ENCODE measurements at regions not wholly inside any gene's neighbourhood (a gene's known extent, or its start where the extent isn't known, plus 50 kb on each side); places are given as distances from the start of the nearest gene placed in this dataset.

DNA sequence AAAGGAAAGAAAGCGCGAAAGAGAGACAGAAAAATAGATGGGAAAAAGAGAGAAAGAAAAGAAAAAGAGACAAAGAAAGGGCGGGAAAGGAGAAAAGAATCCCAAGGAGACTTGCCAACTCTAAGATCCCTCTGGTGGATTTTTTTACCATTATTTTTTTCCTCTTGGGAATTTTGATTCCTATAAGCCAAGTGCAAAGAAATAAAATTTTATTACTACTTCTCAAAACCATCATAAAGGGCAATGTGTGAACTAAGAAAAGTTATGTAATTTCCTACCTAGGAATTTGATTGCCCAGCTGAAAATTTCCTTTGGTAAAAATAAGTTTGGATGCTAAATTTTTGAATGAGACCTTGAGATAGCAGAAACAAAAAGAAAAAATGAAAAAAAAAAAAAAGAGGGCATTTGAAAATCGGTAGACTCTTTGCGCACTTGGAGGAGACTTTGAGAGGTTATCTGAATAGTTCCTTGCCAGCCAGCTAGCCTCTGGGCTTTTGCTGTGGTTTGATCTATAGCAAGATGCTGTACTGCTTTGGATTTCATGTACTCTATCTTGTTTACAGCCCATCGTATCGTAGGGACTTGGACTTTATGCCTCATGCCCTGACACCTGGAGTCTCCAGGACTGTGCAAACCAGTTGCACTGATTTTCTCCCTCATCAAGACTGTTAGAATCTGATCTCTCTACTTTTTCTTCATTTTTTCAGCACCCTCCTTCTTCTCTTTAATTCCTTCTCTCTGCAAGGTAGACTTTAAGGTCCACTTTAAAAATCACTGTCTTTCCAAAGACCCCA lies 535.4 kb upstream of the MKI67 start:
- Histone ChIP-seq H3K9me3 (ENCODE audit: control insufficient read depth, insufficient read depth, low read depth, low read length) (peaks cover 4% of the 10 kb centered on the region; the same call in 1 of the 2 replicates), H3K36me3 (ENCODE audit: control insufficient read depth, insufficient read depth, low read length) (no peaks in the 10 kb centered on the region), H3K4me3 (ENCODE audit: low read depth, low read length) (no peak overlapping the region), H3K4me1 (ENCODE audit: control insufficient read depth, insufficient read depth, low read length) (0 out of 2 replicates have a peak, but pooled peaks cover 2% of the 10 kb centered on the region), H3K9ac (ENCODE audit: low read length) (no peak overlapping the region), H3K27ac (ENCODE audit: low read depth, low read length) (no peak overlapping the region), H3K27me3 (ENCODE audit: control insufficient read depth, insufficient read depth, low read length) (no peaks in the 10 kb centered on the region)

DNA sequence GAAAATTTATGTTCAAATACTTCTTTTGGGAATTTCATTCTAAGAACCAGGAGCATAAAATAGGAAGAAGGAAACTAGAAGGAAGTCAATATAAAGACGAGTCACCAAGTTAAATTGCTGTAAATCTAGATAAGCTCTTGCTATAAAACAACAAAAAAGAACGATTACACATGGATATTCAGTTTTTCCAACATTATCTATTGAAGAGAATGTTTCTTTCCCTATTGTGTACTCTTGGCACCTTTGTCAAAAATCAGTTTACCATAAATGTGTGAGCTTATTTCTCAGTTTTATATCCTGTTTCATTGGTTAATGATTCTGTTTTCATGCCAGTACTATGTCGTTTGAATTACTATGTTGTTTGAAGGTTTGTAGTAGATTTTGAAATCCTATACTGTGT lies 536.3 kb upstream of the MKI67 start:
- H3K9ac ChIP-seq (ENCODE audit: low read length): no peak overlapping the region
- peaks cover 4% of the 10 kb centered on the region; the same call in 1 of the 2 replicates for H3K9me3 ChIP-seq (ENCODE audit: control insufficient read depth, insufficient read depth, low read depth, low read length)
- no peak overlapping the region for H3K4me3 ChIP-seq (ENCODE audit: low read depth, low read length)
- H3K36me3 ChIP-seq (ENCODE audit: control insufficient read depth, insufficient read depth, low read length): no peaks in the 10 kb centered on the region
- H3K4me1 ChIP-seq (ENCODE audit: control insufficient read depth, insufficient read depth, low read length): 0 out of 2 replicates have a peak, but pooled peaks cover 2% of the 10 kb centered on the region
- H3K27ac ChIP-seq (ENCODE audit: low read depth, low read length): no peak overlapping the region
- no peaks in the 10 kb centered on the region for H3K27me3 ChIP-seq (ENCODE audit: control insufficient read depth, insufficient read depth, low read length)

DNA sequence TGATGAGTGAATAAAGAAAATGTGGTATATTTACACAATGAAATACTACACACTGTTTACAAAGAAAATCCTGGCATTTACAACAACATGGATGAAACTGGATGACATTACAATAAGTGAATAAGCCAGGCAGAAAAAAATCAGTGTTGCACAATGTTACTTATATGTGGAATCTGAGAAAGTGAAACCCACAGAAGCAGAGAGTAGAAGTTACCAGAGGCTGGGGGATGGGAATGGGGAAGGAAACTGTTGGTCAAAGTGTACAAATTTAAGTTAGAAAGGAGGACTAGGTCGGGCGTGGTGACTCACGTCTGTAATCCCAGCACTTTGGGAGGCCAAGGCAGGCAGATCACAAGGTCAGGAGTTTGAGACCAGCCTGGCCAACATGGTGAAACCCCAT lies 538.5 kb upstream of the MKI67 start:
- no peak overlapping the region for H3K27ac ChIP-seq (ENCODE audit: low read depth, low read length)
- H3K27me3 ChIP-seq (ENCODE audit: control insufficient read depth, insufficient read depth, low read length): no peaks in the 10 kb centered on the region
- no peak overlapping the region for H3K4me3 ChIP-seq (ENCODE audit: low read depth, low read length)
- H3K4me1 ChIP-seq (ENCODE audit: control insufficient read depth, insufficient read depth, low read length): no peaks in the 10 kb centered on the region
- H3K9me3 ChIP-seq (ENCODE audit: control insufficient read depth, insufficient read depth, low read depth, low read length): peaks cover 4% of the 10 kb centered on the region; the same call in 1 of the 2 replicates
- no peaks in the 10 kb centered on the region for H3K36me3 ChIP-seq (ENCODE audit: control insufficient read depth, insufficient read depth, low read length)
- no peak overlapping the region for H3K9ac ChIP-seq (ENCODE audit: low read length)

DNA sequence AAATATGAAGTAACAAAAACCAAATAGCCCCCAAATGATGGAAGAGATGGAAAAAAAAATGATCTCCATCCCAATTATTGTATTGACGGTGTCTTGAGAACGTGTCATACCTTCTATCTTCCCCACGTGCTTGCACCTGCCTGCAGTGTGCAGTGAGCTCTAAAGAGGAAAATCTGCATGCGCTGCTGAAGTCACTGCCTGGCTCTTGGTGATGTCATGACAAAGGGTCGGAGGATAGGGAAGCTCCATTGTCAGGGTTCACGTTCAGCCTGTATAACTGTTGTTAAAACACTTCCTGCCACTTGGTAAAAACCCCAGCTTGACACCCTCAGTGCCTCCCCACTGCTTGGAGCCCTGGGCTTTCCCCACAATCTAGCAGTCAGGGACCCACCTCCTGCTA lies 549.2 kb upstream of the MKI67 start:
- Histone ChIP-seq H3K9ac (ENCODE audit: low read length) (no peak overlapping the region), H3K36me3 (ENCODE audit: control insufficient read depth, insufficient read depth, low read length) (no peaks in the 10 kb centered on the region), H3K9me3 (ENCODE audit: control insufficient read depth, insufficient read depth, low read depth, low read length) (no peaks in the 10 kb centered on the region), H3K4me3 (ENCODE audit: low read depth, low read length) (no peak overlapping the region), H3K27me3 (ENCODE audit: control insufficient read depth, insufficient read depth, low read length) (no peaks in the 10 kb centered on the region), H3K27ac (ENCODE audit: low read depth, low read length) (no peak overlapping the region), H3K4me1 (ENCODE audit: control insufficient read depth, insufficient read depth, low read length) (peaks cover 3% of the 10 kb centered on the region; the same call in 1 of the 2 replicates)

DNA sequence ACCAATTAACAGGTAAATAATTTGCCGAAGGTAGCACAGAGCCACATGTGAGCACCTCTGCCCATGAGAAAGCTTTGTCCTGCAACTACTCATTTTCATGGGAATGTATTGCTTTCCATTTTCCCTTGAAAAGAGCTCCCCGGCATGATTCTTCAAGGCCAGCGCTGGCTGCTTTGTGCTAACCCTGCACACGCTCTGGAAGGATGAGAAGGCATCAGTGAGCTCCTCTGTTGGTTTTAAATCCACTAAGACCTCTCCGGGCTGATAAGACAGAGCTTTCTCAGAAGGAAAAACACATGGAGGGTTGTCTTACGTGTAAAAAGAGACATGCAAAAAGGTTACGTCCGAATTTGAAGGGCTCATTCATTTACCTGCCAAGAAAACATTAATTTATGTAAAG lies 553.9 kb upstream of the MKI67 start:
- no peaks in the 10 kb centered on the region for H3K9me3 ChIP-seq (ENCODE audit: control insufficient read depth, insufficient read depth, low read depth, low read length)
- H3K4me1 ChIP-seq (ENCODE audit: control insufficient read depth, insufficient read depth, low read length): peaks cover 5% of the 10 kb centered on the region; the same call in 1 of the 2 replicates
- no peak overlapping the region for H3K9ac ChIP-seq (ENCODE audit: low read length)
- no peak overlapping the region for H3K27ac ChIP-seq (ENCODE audit: low read depth, low read length)
- H3K36me3 ChIP-seq (ENCODE audit: control insufficient read depth, insufficient read depth, low read length): no peaks in the 10 kb centered on the region
- no peaks in the 10 kb centered on the region for H3K27me3 ChIP-seq (ENCODE audit: control insufficient read depth, insufficient read depth, low read length)
- H3K4me3 ChIP-seq (ENCODE audit: low read depth, low read length): no peak overlapping the region

DNA sequence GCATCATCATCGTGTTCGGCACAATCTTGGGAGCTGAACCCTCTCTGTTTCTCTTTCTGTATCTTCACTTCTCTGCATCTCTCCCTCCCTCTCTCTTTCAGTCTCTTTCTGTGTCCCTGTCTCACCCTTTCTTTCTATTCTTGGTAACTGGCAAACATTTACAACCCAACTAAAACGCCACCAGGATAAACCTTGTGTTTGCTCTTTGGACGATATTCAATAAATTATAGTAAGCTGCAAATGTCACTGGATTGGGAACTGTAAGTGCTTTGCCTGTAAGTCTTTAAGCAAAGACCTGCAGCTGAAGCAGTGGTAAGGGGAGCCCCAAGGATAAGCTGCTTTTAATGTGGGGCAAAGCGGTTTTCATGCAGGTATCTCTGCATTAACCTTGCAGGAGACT lies 558.0 kb upstream of the MKI67 start:
- Histone ChIP-seq H3K4me3 (ENCODE audit: low read depth, low read length) (no peak overlapping the region), H3K27me3 (ENCODE audit: control insufficient read depth, insufficient read depth, low read length) (no peaks in the 10 kb centered on the region)

DNA sequence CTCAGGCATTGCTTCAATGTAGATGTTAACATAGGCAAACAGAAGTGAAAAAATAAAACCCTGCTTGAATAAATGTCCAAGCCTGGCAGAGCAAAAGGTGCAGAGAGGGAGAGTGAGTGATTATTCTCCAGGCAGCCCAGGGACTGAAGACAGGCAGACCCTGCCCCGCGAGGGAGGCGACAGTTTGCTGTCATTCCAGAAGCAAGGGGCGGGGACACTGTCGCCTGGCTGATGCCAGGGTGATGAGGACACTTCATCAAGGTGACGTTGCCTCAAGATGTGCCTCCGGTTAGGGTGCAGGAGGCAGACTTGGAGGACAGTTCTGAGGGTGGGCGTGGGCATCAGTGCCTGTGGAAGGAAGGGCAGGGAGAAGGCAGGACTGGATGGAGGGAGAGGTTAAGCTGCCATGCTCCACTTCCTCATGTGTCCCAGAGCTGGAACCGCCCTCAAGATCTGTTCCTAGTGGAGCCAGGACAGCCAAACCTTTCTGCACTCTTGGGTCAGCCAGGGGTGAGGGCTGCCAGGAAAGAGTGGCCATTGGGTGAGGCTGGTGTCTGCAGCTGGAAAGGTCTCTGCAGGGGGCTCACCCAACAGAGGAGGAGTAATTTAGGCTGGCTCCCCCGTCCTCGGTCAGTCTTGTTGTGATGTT lies 560.5 kb upstream of the MKI67 start:
- Histone ChIP-seq H3K9me3 (ENCODE audit: control insufficient read depth, insufficient read depth, low read depth, low read length) (no peaks in the 10 kb centered on the region), H3K36me3 (ENCODE audit: control insufficient read depth, insufficient read depth, low read length) (no peaks in the 10 kb centered on the region), H3K27me3 (ENCODE audit: control insufficient read depth, insufficient read depth, low read length) (no peaks in the 10 kb centered on the region), H3K4me3 (ENCODE audit: low read depth, low read length) (no peak overlapping the region), H3K9ac (ENCODE audit: low read length) (no peak overlapping the region), H3K27ac (ENCODE audit: low read depth, low read length) (no peak overlapping the region), H3K4me1 (ENCODE audit: control insufficient read depth, insufficient read depth, low read length) (0 out of 2 replicates have a peak, but pooled peaks cover 11% of the 10 kb centered on the region)

More for the DNA sequence above, 558.0 kb upstream of the MKI67 start:
- no peak overlapping the region for H3K27ac ChIP-seq (ENCODE audit: low read depth, low read length)
- H3K36me3 ChIP-seq (ENCODE audit: control insufficient read depth, insufficient read depth, low read length): no peaks in the 10 kb centered on the region
- H3K9ac ChIP-seq (ENCODE audit: low read length): no peak overlapping the region
- H3K4me1 ChIP-seq (ENCODE audit: control insufficient read depth, insufficient read depth, low read length): peaks cover 11% of the 10 kb centered on the region; the same call in 1 of the 2 replicates
- no peaks in the 10 kb centered on the region for H3K9me3 ChIP-seq (ENCODE audit: control insufficient read depth, insufficient read depth, low read depth, low read length)

DNA sequence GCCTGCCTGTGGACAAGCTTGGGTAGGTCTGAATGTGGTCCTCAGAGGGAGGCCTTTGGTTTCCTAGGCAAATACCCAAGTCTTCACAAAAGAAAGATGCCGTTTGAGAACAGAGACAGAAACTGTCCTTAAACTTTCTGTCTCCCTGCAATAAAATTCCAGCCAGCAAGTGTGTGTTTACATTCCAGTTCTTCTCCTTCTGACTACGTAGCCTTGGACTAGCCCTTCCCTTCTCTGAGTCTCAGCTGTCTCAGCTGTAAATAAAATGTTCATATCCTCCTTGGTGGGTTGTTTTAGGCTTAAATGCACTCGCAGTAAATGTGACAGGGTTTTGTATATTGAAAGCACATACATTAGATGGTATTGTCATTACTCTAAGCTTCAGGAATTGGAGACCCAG lies 561.2 kb upstream of the MKI67 start:
- Histone ChIP-seq H3K27ac (ENCODE audit: low read depth, low read length) (no peak overlapping the region), H3K4me3 (ENCODE audit: low read depth, low read length) (no peak overlapping the region), H3K27me3 (ENCODE audit: control insufficient read depth, insufficient read depth, low read length) (no peaks in the 10 kb centered on the region), H3K36me3 (ENCODE audit: control insufficient read depth, insufficient read depth, low read length) (no peaks in the 10 kb centered on the region), H3K4me1 (ENCODE audit: control insufficient read depth, insufficient read depth, low read length) (0 out of 2 replicates have a peak, but pooled peaks cover 11% of the 10 kb centered on the region), H3K9me3 (ENCODE audit: control insufficient read depth, insufficient read depth, low read depth, low read length) (no peaks in the 10 kb centered on the region), H3K9ac (ENCODE audit: low read length) (no peak overlapping the region)

DNA sequence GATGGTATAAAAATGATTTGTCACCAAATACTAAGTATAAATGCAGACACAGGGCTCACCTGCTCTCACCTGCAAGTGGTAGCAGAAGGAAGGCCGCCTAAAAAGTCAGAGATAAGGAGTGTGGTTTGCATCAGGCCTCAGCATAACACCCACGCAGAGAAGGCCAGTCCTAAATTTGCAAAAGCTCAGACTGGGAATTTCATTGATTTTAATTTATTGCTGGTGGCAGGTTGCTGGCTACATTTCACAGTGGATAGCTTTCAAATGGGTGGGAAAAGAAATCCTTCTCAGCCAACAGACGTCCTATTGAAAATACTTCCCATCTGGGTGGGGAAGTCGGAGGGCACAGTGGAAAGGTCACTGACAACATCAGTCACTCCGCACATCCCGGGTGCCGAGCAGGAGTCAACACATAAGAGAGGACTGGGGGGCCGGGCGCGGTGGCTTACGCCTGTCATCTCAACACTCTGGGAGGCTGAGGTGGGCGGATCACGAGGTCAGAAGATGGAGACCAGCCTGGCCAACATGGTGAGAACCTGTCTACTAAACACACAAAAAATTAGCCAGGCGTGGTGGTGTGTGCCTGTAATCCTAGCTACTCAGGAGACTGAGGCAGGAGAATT lies 561.8 kb upstream of the MKI67 start:
- Histone ChIP-seq H3K4me3 (ENCODE audit: low read depth, low read length) (no peak overlapping the region), H3K9me3 (ENCODE audit: control insufficient read depth, insufficient read depth, low read depth, low read length) (no peaks in the 10 kb centered on the region), H3K27ac (ENCODE audit: low read depth, low read length) (no peak overlapping the region), H3K36me3 (ENCODE audit: control insufficient read depth, insufficient read depth, low read length) (no peaks in the 10 kb centered on the region), H3K4me1 (ENCODE audit: control insufficient read depth, insufficient read depth, low read length) (0 out of 2 replicates have a peak, but pooled peaks cover 11% of the 10 kb centered on the region), H3K9ac (ENCODE audit: low read length) (no peak overlapping the region), H3K27me3 (ENCODE audit: control insufficient read depth, insufficient read depth, low read length) (no peaks in the 10 kb centered on the region)

DNA sequence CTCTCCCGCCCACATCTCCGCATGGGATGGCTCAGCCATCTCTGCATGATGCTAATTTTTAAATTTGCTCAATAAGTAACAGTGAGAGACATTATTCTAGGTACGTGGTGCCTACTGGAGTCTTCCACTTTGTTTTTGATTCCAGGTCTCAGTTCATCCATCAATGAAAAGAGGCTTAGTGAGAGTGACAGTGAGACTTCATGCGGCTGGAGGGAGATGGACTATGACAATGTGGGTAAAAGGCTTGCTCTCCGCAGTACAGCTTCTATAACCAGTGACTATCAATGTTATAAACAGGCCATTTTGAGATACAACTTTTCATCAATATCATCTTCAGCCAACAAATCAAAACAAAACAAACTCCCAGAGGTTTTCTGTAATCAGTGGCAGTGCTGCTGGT lies 563.4 kb upstream of the MKI67 start:
- no peaks in the 10 kb centered on the region for H3K36me3 ChIP-seq (ENCODE audit: control insufficient read depth, insufficient read depth, low read length)
- H3K9me3 ChIP-seq (ENCODE audit: control insufficient read depth, insufficient read depth, low read depth, low read length): no peaks in the 10 kb centered on the region
- no peak overlapping the region for H3K27ac ChIP-seq (ENCODE audit: low read depth, low read length)
- H3K9ac ChIP-seq (ENCODE audit: low read length): no peak overlapping the region
- no peak overlapping the region for H3K4me3 ChIP-seq (ENCODE audit: low read depth, low read length)
- H3K27me3 ChIP-seq (ENCODE audit: control insufficient read depth, insufficient read depth, low read length): no peaks in the 10 kb centered on the region
- H3K4me1 ChIP-seq (ENCODE audit: control insufficient read depth, insufficient read depth, low read length): peaks cover 22% of the 10 kb centered on the region

Data from HUES6 (cell line).